Spleen (tissue), 7 donors: ENCODE measurements at regions not wholly inside any gene's neighbourhood (a gene's known extent, or its start where the extent isn't known, plus 50 kb on each side); places are given as distances from the start of the nearest gene placed in this dataset.

ENCODE experiments used
- POLR2AphosphoS5 ChIP-seq, 3 donors: sonication (generic); formaldehyde crosslinking; IDR thresholded peaks; one replicate each; pipeline ENCODE4 v1.5.1; 2017; ENCODE audit warnings: antibody characterized with exemption in 3 of 3
- TF ChIP-seq, protein P1 (sequence below), 11 experiments: fragments of 200-600 bp in 7 of 11; fragments of 450-650 bp in 4 of 11; sonication (generic) in 4 of 11; IDR thresholded peaks in 8 of 11; conservative IDR thresholded peaks in 3 of 11; 1 replicate in 7 of 11; 2 replicates in 4 of 11; pipeline versions ENCODE4 v1.4.0 to v1.8.0; 2016 to 2021; ENCODE audit warnings: antibody characterized with exemption in 11 of 11, inconsistent platforms in 4 of 11, mild to moderate bottlenecking in 1 of 11
- donor health status: DM: no; HTN: no; CAD: no; lungs with moderate emphysema.
- donor health status: DM: no; HTN: no; CAD: no.
- donor health status: DM: no; HTN: no; CAD: no.

DNA sequence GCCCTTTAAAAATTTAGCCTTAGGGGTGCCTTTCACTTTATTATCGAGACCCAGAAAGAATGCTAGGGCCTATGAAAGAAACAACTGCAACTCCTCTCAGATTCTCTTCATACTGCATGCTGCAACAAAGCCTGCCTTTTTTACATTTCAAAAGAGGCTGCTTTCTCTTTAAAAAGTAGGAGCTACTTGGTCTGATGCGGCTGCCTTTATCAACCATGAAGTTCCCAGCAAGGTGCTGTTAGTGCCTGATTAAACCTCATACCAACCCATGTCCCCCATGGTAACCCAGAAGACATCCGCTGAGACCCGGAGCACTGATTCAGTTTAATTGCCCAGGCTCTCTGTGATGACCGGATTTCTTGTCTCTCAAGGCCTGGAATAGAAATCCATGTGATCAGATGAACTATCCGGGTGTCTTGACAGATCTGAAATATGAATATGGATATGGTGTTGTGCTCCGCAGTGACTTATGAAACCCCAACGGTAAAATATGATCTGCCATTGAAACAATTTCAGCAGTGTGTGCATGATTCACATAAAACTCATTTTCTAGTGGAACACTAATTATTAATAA, 368.3 kb downstream of the ZNF521 start:
- TF ChIP-seq, protein P1, sequence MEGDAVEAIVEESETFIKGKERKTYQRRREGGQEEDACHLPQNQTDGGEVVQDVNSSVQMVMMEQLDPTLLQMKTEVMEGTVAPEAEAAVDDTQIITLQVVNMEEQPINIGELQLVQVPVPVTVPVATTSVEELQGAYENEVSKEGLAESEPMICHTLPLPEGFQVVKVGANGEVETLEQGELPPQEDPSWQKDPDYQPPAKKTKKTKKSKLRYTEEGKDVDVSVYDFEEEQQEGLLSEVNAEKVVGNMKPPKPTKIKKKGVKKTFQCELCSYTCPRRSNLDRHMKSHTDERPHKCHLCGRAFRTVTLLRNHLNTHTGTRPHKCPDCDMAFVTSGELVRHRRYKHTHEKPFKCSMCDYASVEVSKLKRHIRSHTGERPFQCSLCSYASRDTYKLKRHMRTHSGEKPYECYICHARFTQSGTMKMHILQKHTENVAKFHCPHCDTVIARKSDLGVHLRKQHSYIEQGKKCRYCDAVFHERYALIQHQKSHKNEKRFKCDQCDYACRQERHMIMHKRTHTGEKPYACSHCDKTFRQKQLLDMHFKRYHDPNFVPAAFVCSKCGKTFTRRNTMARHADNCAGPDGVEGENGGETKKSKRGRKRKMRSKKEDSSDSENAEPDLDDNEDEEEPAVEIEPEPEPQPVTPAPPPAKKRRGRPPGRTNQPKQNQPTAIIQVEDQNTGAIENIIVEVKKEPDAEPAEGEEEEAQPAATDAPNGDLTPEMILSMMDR (IDR thresholded peaks at IDR 0.05 in 8 of 11, conservative IDR thresholded peaks at IDR 0.05 in 3 of 11): no peak
- TF ChIP-seq POLR2AphosphoS5 (IDR thresholded peaks at IDR 0.05): no peak
